Activated CD4-positive, alpha-beta T cell treated with anti-CD3 and anti-CD28 coated beads, Interleukin-2, Interleukin-4, amounts not matched to agents 100 ng/mL and 50 ng/mL, durations not matched to agents 16 hours and 8 hours (primary cell): ENCODE measurements at regions not wholly inside any gene's neighbourhood (a gene's known extent, or its start where the extent isn't known, plus 50 kb on each side); places are given as distances from the start of the nearest gene placed in this dataset.
"Not testable (repeated sequence)": the region's sequence is repeated elsewhere in the genome, so short reads cannot be mapped to it uniquely, and the experiment has no call there.

Experiments used
- DNase-seq: peaks from one replicate; pipeline ENCODE4 v3.0.0-alpha.2; 2020; ENCODE audit warnings: low spot score

GRCh38 chr18:6571239-6571602 is 156.5 kb upstream of the L3MBTL4 start:
- DNase-seq, result no peak

GRCh38 chr18:6572192-6572591 is 157.3 kb upstream of the ARHGAP28 start:
- not testable (repeated sequence) for DNase-seq

GRCh38 chr18:6574631-6575030 is 154.9 kb upstream of the ARHGAP28 start:
- no peak for DNase-seq

- no peak for DNase-seq
Observed at GRCh38 chr18:6575908-6576307, 153.6 kb upstream of the ARHGAP28 start.

- no peak for DNase-seq
Observed at GRCh38 chr18:6576718-6577375, 152.7 kb upstream of the ARHGAP28 start.

GRCh38 chr18:6578686-6579085 is 150.8 kb upstream of the ARHGAP28 start:
- no peak for DNase-seq

GRCh38 chr18:6579486-6579885 is 150.0 kb upstream of the ARHGAP28 start:
- DNase-seq, result no peak

GRCh38 chr18:6580401-6580800 is 149.1 kb upstream of the ARHGAP28 start:
- no peak for DNase-seq

- DNase-seq, result no peak
Observed at GRCh38 chr18:6589923-6590322, 139.6 kb upstream of the ARHGAP28 start.

GRCh38 chr18:6590326-6590725 is 139.2 kb upstream of the ARHGAP28 start:
- DNase-seq, result no peak

GRCh38 chr18:6591491-6591890 is 138.0 kb upstream of the ARHGAP28 start:
- DNase-seq, result no peak

- no peak for DNase-seq
Observed at GRCh38 chr18:6592522-6592921, 137.0 kb upstream of the ARHGAP28 start.

- DNase-seq, result no peak
Observed at GRCh38 chr18:6593142-6593885, 136.2 kb upstream of the ARHGAP28 start.

GRCh38 chr18:6595666-6596065 is 133.8 kb upstream of the ARHGAP28 start:
- no peak for DNase-seq

- DNase-seq, result no peak
Observed at GRCh38 chr18:6598657-6599056, 130.9 kb upstream of the ARHGAP28 start.

GRCh38 chr18:6600667-6601167 is 128.8 kb upstream of the ARHGAP28 start:
- no peak for DNase-seq

- no peak for DNase-seq
Observed at GRCh38 chr18:6601241-6601640, 128.3 kb upstream of the ARHGAP28 start.

- no peak for DNase-seq
Observed at GRCh38 chr18:6602365-6602764, 127.2 kb upstream of the ARHGAP28 start.

GRCh38 chr18:6604573-6604941 is 125.0 kb upstream of the ARHGAP28 start:
- no peak for DNase-seq

- DNase-seq, result no peak
Observed at GRCh38 chr18:6605115-6605869, 124.2 kb upstream of the ARHGAP28 start.

- no peak for DNase-seq
Observed at GRCh38 chr18:6606411-6607085, 123.0 kb upstream of the ARHGAP28 start.

- no peak for DNase-seq
Observed at GRCh38 chr18:6607343-6607742, 122.2 kb upstream of the ARHGAP28 start.
